AG09319 (cell line): ENCODE measurements at regions not wholly inside any gene's neighbourhood (a gene's known extent, or its start where the extent isn't known, plus 50 kb on each side); places are given as distances from the start of the nearest gene placed in this dataset.

Experiments
- DNase-seq: peaks from one replicate; pipeline ENCODE4 v3.0.0-alpha.2; 2010; ENCODE audit warnings: low read depth; ENCODE audit errors: extremely low read depth
- CTCF ChIP-seq: IDR thresholded peaks from 2 replicates; pipeline ENCODE4 v1.5.1; 2011; ENCODE audit warnings: low read depth, mild to moderate bottlenecking, inconsistent platforms, low read length, moderate library complexity

- DNase-seq, result no peak
Measured at GRCh38 chr1:36721261-36721660, 238.5 kb upstream of the CSF3R start.

GRCh38 chr1:36717431-36717830, 234.7 kb upstream of the CSF3R start:
- TF ChIP-seq CTCF, result no peak
- DNase-seq, result no peak

More at GRCh38 chr1:36721261-36721660, 238.5 kb upstream of the CSF3R start:
- no peak for TF ChIP-seq CTCF

- TF ChIP-seq CTCF, result no peak
- no peak for DNase-seq
Measured at GRCh38 chr1:36715797-36716196, 233.1 kb upstream of the CSF3R start.

GRCh38 chr1:36714301-36714700, 231.6 kb upstream of the CSF3R start:
- TF ChIP-seq CTCF, result no peak
- DNase-seq, result no peak

GRCh38 chr1:36711480-36711879, 228.8 kb upstream of the CSF3R start:
- no peak for TF ChIP-seq CTCF
- no peak for DNase-seq

- no peak for DNase-seq
- TF ChIP-seq CTCF, result no peak
Measured at GRCh38 chr1:36710951-36711350, 228.2 kb upstream of the CSF3R start.

GRCh38 chr1:36709869-36710481, 227.3 kb upstream of the CSF3R start:
- TF ChIP-seq CTCF, result no peak

More at GRCh38 chr1:36709869-36710481, 227.3 kb upstream of the CSF3R start:
- no peak for DNase-seq
